ENCODE measurements at regions not wholly inside any gene's neighbourhood (a gene's known extent, or its start where the extent isn't known, plus 50 kb on each side); places are given as distances from the start of the nearest gene placed in this dataset.
A peak's percentile ranks its signal among the peaks of the same experiment; 100 is the strongest.

- TF ChIP-seq ZNF175 (CRISPR knock-in tag; IDR thresholded peaks at IDR 0.05; ENCODE audit: low read depth) (no peak), CREB3L1 (IDR thresholded peaks at IDR 0.05; ENCODE audit: borderline replicate concordance, low read depth) (no peak), TOE1 (IDR thresholded peaks at IDR 0.05; ENCODE audit: borderline replicate concordance) (no peak), TOE1 (CRISPR knock-in tag; IDR thresholded peaks at IDR 0.05; ENCODE audit: borderline replicate concordance, low read depth) (no peak), LEF1 (IDR thresholded peaks at IDR 0.05) (no peak)
These were observed 60.4 kb upstream of the ABCC4 start (continued) for GRCh38 chr13:95361686-95362085.

- ATAC-seq, result no peak
- H3K9me1 ChIP-seq (ENCODE audit: control insufficient read depth, insufficient read depth, low read length), result no peaks in the 10 kb centered on the region
- intact Hi-C loops (cut with micrococcal nuclease), result no loop called here
- BruUV-seq (replicated peaks), result no TSS peak
- no peak for DNase-seq (ENCODE audit: extremely low read depth in 1 of 4, low spot score in 3 of 4)
- no peak overlapping the region for H3K27ac ChIP-seq (ENCODE audit: extremely low read depth, low read depth, low read length)
- no peak overlapping the region for H3K4me2 ChIP-seq (ENCODE audit: insufficient read depth, low read length)
- CTCF ChIA-PET (ENCODE audit: low intra/inter-chr PET ratio), result no interaction called here
- H3K9me3 ChIP-seq (replicated peaks; ENCODE audit: control insufficient read depth, insufficient read depth, low read depth, low read length), result no peaks in the 10 kb centered on the region
- H3K9ac ChIP-seq (ENCODE audit: insufficient read depth in 1 of 2, low read depth in 2 of 2, low read length in 2 of 2), result no peak overlapping the region
- FAIRE-seq, result no peak
- H3K79me2 ChIP-seq (ENCODE audit: control insufficient read depth, insufficient read depth, low read length), result no peaks in the 10 kb centered on the region
- H4K20me1 ChIP-seq (replicated peaks; ENCODE audit: control insufficient read depth, insufficient read depth, low read length), result no peaks in the 10 kb centered on the region
- H3K4me3 ChIP-seq, result no peak overlapping the region
- TF ChIP-seq HOMEZ (CRISPR knock-in tag; IDR thresholded peaks at IDR 0.05), result no peak
- peak; percentile 85 for TF ChIP-seq ZNF707 (CRISPR knock-in tag; conservative IDR thresholded peaks at IDR 0.05)
- TF ChIP-seq SOX6 (IDR thresholded peaks at IDR 0.05), result no peak
- H2AFZ ChIP-seq (ENCODE audit: low read depth, low read length), result no peak overlapping the region
- WGBS (ENCODE audit: insufficient coverage, low coverage, missing lambda C conversion rate), result 45% methylated on average over 5 of the region's 5 CpGs
- H3K36me3 ChIP-seq (ENCODE audit: control insufficient read depth, insufficient read depth, low read length), result no peaks in the 10 kb centered on the region
- no peaks in the 10 kb centered on the region for H3K27me3 ChIP-seq (ENCODE audit: control insufficient read depth in 2 of 2, insufficient read depth in 2 of 2, low read length in 2 of 2)
- in situ Hi-C loops (cut with MboI), result no loop called here
- H3K4me1 ChIP-seq (replicated peaks in 1 of 2; ENCODE audit: control insufficient read depth in 2 of 2, insufficient read depth in 2 of 2, low read length in 2 of 2), result peaks cover 0 to 2% of the 10 kb centered on the region in 2 experiments; a peak in 3 of 5 replicates
- POLR2A ChIA-PET, result no interaction called here
These were observed 61.4 kb upstream of the ABCC4 start for GRCh38 chr13:95362666-95363065.
